ENCODE measurements at regions not wholly inside any gene's neighbourhood (a gene's known extent, or its start where the extent isn't known, plus 50 kb on each side); places are given as distances from the start of the nearest gene placed in this dataset.

DNA sequence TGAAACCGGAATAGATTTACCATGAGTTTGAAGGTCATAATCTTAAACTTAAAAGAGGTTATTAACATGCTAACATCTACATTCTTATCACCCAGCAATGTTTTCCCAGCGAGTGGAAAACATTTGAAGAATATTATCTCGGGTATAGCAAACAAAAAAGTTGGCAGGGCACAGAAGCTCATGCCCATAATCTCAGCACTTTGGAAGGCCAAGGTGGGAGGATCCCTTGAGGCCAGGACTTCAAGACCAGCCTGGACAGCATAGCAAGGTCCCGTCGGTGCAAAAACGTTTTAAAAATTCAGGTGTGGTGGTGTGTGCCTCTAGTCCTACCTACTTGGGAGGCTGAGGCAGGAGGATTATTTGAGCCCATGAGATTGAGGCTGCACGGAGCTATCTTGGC is 213.5 kb downstream of the MANEA start:
- Histone ChIP-seq H2BK5ac (ENCODE audit: low read length) (no peak overlapping the region), H2BK120ac (ENCODE audit: low read depth, low read length) (no peak overlapping the region), H3K9me3 (replicated peaks in 1 of 2; ENCODE audit: control insufficient read depth in 2 of 2, insufficient read depth in 1 of 2, low read depth in 1 of 2, low read length in 2 of 2) (peaks cover 0 to 3% of the 10 kb centered on the region in 2 donors), H3K27me3 (ENCODE audit: control insufficient read depth in 3 of 3, insufficient read depth in 3 of 3, low read depth in 1 of 3, low read length in 3 of 3) (no peaks in the 10 kb centered on the region), H2BK15ac (ENCODE audit: low read length) (no peak overlapping the region), H3K9ac (ENCODE audit: low read depth, low read length, poor library complexity) (no peak overlapping the region), H3K4me2 (ENCODE audit: insufficient read depth, low read length, poor library complexity, severe bottlenecking) (no peak overlapping the region), H4K8ac (ENCODE audit: low read depth, low read length) (no peak overlapping the region), H2BK12ac (ENCODE audit: low read length) (no peak overlapping the region), H3K14ac (ENCODE audit: low read length) (no peak overlapping the region), H3K27ac (replicated peaks; ENCODE audit: low read length) (no peak overlapping the region), H3K4me1 (ENCODE audit: control insufficient read depth in 2 of 2, insufficient read depth in 1 of 2, low read depth in 1 of 2, low read length in 2 of 2) (no peaks in the 10 kb centered on the region), H3K79me1 (ENCODE audit: low read depth, low read length) (no peaks in the 10 kb centered on the region), H4K91ac (ENCODE audit: low read depth, low read length, poor library complexity) (no peak overlapping the region), H3K23ac (ENCODE audit: low read depth, low read length, poor library complexity) (no peak overlapping the region), H3K4ac (ENCODE audit: low read length) (no peak overlapping the region), H3K4me3 (ENCODE audit: low read length in 2 of 2) (no peak overlapping the region), H2AFZ (ENCODE audit: low read length) (no peak overlapping the region), H2AK5ac (ENCODE audit: low read depth, low read length) (peak overlapping the region; percentile 32), H3K18ac (ENCODE audit: low read length) (no peak overlapping the region), H3K36me3 (replicated peaks in 1 of 2; ENCODE audit: control insufficient read depth in 2 of 2, insufficient read depth in 2 of 2, low read length in 2 of 2) (no peaks in the 10 kb centered on the region)
- DNase-seq (ENCODE audit: low spot score) = no peak
- no CpG with 5 or more reads among the region's 7 CpGs for WGBS, 2 donors (ENCODE audit: extremely low coverage in 2 of 2, insufficient read length in 2 of 2, insufficient replicate concordance in 1 of 2)

DNA sequence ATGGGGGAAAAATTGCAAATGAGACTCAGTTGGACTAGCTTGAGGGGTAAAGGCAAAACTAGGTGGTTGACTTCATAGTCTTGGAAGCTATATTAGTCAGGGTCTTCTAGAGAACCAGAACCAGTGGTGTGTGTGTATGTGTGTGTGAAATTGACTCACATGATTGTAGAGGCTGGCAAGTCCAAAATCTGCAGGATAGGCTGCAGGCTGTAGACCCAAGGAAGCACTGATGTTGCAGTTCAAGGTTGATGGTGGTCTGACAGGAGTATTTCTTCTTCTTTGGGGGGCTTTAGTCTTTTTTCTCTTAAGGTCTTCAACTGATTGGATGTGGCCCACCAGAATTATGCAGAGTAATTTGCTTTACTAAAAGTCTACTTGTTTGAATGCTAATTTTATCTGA is 217.4 kb downstream of the MANEA start:
- Histone ChIP-seq H3K4me3 (ENCODE audit: low read length in 2 of 2) (no peak overlapping the region), H4K8ac (ENCODE audit: low read depth, low read length) (no peak overlapping the region), H3K27me3 (ENCODE audit: control insufficient read depth in 3 of 3, insufficient read depth in 3 of 3, low read depth in 1 of 3, low read length in 3 of 3) (no peaks in the 10 kb centered on the region), H2AK5ac (ENCODE audit: low read depth, low read length) (no peak overlapping the region), H2BK12ac (ENCODE audit: low read length) (no peak overlapping the region), H3K27ac (replicated peaks; ENCODE audit: low read length) (no peak overlapping the region), H3K9ac (ENCODE audit: low read depth, low read length, poor library complexity) (no peak overlapping the region), H3K4ac (ENCODE audit: low read length) (no peak overlapping the region), H3K4me2 (ENCODE audit: insufficient read depth, low read length, poor library complexity, severe bottlenecking) (no peak overlapping the region), H2BK5ac (ENCODE audit: low read length) (no peak overlapping the region), H3K14ac (ENCODE audit: low read length) (no peak overlapping the region), H4K91ac (ENCODE audit: low read depth, low read length, poor library complexity) (no peak overlapping the region), H3K36me3 (replicated peaks in 1 of 2; ENCODE audit: control insufficient read depth in 2 of 2, insufficient read depth in 2 of 2, low read length in 2 of 2) (no peaks in the 10 kb centered on the region), H2BK15ac (ENCODE audit: low read length) (no peak overlapping the region), H3K23ac (ENCODE audit: low read depth, low read length, poor library complexity) (no peak overlapping the region), H2BK120ac (ENCODE audit: low read depth, low read length) (no peak overlapping the region), H3K18ac (ENCODE audit: low read length) (no peak overlapping the region), H3K79me1 (ENCODE audit: low read depth, low read length) (no peaks in the 10 kb centered on the region), H2AFZ (ENCODE audit: low read length) (no peak overlapping the region), H3K9me3 (replicated peaks in 1 of 2; ENCODE audit: control insufficient read depth in 2 of 2, insufficient read depth in 1 of 2, low read depth in 1 of 2, low read length in 2 of 2) (peaks cover 0 to 3% of the 10 kb centered on the region in 2 donors), H3K4me1 (ENCODE audit: control insufficient read depth in 2 of 2, insufficient read depth in 1 of 2, low read depth in 1 of 2, low read length in 2 of 2) (no peaks in the 10 kb centered on the region)
- DNase-seq (ENCODE audit: low spot score) = no peak

DNA sequence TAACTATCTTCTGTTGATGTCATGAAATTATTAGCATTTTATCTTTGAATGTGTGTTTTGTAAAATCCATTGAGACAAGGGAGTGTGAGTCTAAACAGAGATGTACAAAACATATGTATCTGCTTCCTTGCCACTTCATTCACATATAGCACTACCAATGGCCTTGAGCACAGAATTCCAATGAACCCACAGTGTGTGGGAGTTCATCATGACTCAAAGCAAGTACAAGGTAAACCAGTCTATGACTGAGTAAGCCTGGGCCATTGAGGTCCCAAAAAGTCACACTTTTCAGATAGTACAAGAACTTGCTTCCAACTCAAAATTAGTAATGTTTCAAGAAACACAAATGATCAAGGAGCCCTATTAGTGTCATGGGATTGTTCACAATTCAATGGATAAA is 218.6 kb downstream of the MANEA start:
- H3K4me3 ChIP-seq (ENCODE audit: low read length in 2 of 2) = no peak overlapping the region
- no peak overlapping the region for H2BK12ac ChIP-seq (ENCODE audit: low read length)
- H3K9ac ChIP-seq (ENCODE audit: low read depth, low read length, poor library complexity) = no peak overlapping the region
- H3K18ac ChIP-seq (ENCODE audit: low read length) = no peak overlapping the region
- no peak overlapping the region for H2AFZ ChIP-seq (ENCODE audit: low read length)
- DNase-seq (ENCODE audit: low spot score) = no peak
- no peak overlapping the region for H2BK120ac ChIP-seq (ENCODE audit: low read depth, low read length)
- no peak overlapping the region for H3K23ac ChIP-seq (ENCODE audit: low read depth, low read length, poor library complexity)
- no peaks in the 10 kb centered on the region for H3K4me1 ChIP-seq (ENCODE audit: control insufficient read depth in 2 of 2, insufficient read depth in 1 of 2, low read depth in 1 of 2, low read length in 2 of 2)
- no peak overlapping the region for H4K8ac ChIP-seq (ENCODE audit: low read depth, low read length)
- no peaks in the 10 kb centered on the region for H3K79me1 ChIP-seq (ENCODE audit: low read depth, low read length)
- no peak overlapping the region for H3K27ac ChIP-seq (replicated peaks; ENCODE audit: low read length)
- no peak overlapping the region for H4K91ac ChIP-seq (ENCODE audit: low read depth, low read length, poor library complexity)
- H3K27me3 ChIP-seq (ENCODE audit: control insufficient read depth in 3 of 3, insufficient read depth in 3 of 3, low read depth in 1 of 3, low read length in 3 of 3) = no peaks in the 10 kb centered on the region
- peaks cover 0 to 3% of the 10 kb centered on the region in 2 donors for H3K9me3 ChIP-seq (replicated peaks in 1 of 2; ENCODE audit: control insufficient read depth in 2 of 2, insufficient read depth in 1 of 2, low read depth in 1 of 2, low read length in 2 of 2)
- H3K4ac ChIP-seq (ENCODE audit: low read length) = no peak overlapping the region
- H2BK5ac ChIP-seq (ENCODE audit: low read length) = no peak overlapping the region
- no peak overlapping the region for H2BK15ac ChIP-seq (ENCODE audit: low read length)
- H3K36me3 ChIP-seq (replicated peaks in 1 of 2; ENCODE audit: control insufficient read depth in 2 of 2, insufficient read depth in 2 of 2, low read length in 2 of 2) = no peaks in the 10 kb centered on the region
- H3K4me2 ChIP-seq (ENCODE audit: insufficient read depth, low read length, poor library complexity, severe bottlenecking) = no peak overlapping the region
- H2AK5ac ChIP-seq (ENCODE audit: low read depth, low read length) = no peak overlapping the region
- no peak overlapping the region for H3K14ac ChIP-seq (ENCODE audit: low read length)

DNA sequence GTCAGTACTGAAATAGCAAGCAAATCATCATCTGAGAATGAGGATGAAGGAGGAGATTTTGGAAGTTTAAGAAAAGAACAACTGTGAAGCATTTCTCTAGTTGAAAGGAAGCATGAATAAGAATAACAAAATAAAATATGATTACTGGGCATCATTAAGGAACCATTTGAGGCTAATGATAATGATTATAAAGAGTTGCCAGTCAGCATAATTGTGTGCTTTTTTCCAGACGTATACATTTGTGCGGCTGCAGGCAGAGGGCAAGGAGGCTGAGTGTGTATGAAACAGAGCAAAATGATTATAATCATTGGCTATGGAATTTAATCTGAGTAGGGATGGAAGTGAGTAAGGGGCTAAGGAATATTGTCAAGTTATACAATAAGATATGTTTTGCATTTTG is 218.7 kb upstream of the FUT9 start:
- no peak overlapping the region for H3K18ac ChIP-seq (ENCODE audit: low read length)
- H3K14ac ChIP-seq (ENCODE audit: low read length) = no peak overlapping the region
- no peak overlapping the region for H2BK12ac ChIP-seq (ENCODE audit: low read length)
- no peak overlapping the region for H3K4me2 ChIP-seq (ENCODE audit: insufficient read depth, low read length, poor library complexity, severe bottlenecking)
- no peak overlapping the region for H2AFZ ChIP-seq (ENCODE audit: low read length)
- H3K27ac ChIP-seq (replicated peaks; ENCODE audit: low read length) = no peak overlapping the region
- H3K23ac ChIP-seq (ENCODE audit: low read depth, low read length, poor library complexity) = no peak overlapping the region
- no peaks in the 10 kb centered on the region for H3K36me3 ChIP-seq (replicated peaks in 1 of 2; ENCODE audit: control insufficient read depth in 2 of 2, insufficient read depth in 2 of 2, low read length in 2 of 2)
- no CpG with 5 or more reads among the region's 2 CpGs for WGBS, 2 donors (ENCODE audit: extremely low coverage in 2 of 2, insufficient read length in 2 of 2, insufficient replicate concordance in 1 of 2)
- no peak overlapping the region for H3K4ac ChIP-seq (ENCODE audit: low read length)
- H2BK15ac ChIP-seq (ENCODE audit: low read length) = no peak overlapping the region
- no peak overlapping the region for H2BK5ac ChIP-seq (ENCODE audit: low read length)
- no peak overlapping the region for H2BK120ac ChIP-seq (ENCODE audit: low read depth, low read length)
- no peak overlapping the region for H3K4me3 ChIP-seq (ENCODE audit: low read length in 2 of 2)
- no peaks in the 10 kb centered on the region for H3K4me1 ChIP-seq (ENCODE audit: control insufficient read depth in 2 of 2, insufficient read depth in 1 of 2, low read depth in 1 of 2, low read length in 2 of 2)
- H3K9me3 ChIP-seq (replicated peaks in 1 of 2; ENCODE audit: control insufficient read depth in 2 of 2, insufficient read depth in 1 of 2, low read depth in 1 of 2, low read length in 2 of 2) = peaks cover 0 to 3% of the 10 kb centered on the region in 2 donors
- no peak for DNase-seq (ENCODE audit: low spot score)
- no peaks in the 10 kb centered on the region for H3K79me1 ChIP-seq (ENCODE audit: low read depth, low read length)
- H4K91ac ChIP-seq (ENCODE audit: low read depth, low read length, poor library complexity) = no peak overlapping the region
- no peak overlapping the region for H3K9ac ChIP-seq (ENCODE audit: low read depth, low read length, poor library complexity)
- H4K8ac ChIP-seq (ENCODE audit: low read depth, low read length) = no peak overlapping the region
- no peaks in the 10 kb centered on the region for H3K27me3 ChIP-seq (ENCODE audit: control insufficient read depth in 3 of 3, insufficient read depth in 3 of 3, low read depth in 1 of 3, low read length in 3 of 3)
- H2AK5ac ChIP-seq (ENCODE audit: low read depth, low read length) = no peak overlapping the region
